ENCODE measurements at regions not wholly inside any gene's neighbourhood (a gene's known extent, or its start where the extent isn't known, plus 50 kb on each side); places are given as distances from the start of the nearest gene placed in this dataset.

DNA sequence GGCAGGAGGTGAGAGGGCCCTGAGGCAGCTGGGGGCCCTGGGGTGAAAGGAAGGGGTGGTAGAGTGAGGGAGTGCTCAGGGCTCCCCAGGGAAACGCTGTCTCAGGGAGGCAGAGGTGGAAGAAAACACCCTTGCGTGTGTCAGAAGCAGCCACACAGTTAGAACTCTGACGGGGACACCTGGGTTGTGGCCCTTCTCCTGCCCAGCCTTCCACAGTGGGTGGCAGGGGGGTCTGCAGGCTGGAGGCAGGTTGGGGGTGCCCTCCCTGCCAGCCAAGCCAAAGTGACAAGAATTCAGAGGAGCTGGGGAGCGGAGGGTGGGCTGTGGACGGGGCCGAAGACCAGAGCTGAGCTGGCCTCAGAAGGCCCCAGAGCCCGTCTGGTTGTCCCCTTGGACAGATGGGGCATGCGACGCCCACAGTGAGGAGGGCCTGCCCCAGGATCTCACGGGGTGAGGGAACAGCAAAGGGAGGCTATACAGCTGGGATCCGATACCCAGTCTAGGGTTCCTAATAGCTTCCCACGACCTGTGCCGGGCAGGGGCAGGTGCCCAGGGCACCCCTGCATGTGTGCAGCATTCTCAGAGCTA is 105.2 kb upstream of the ADRA2C start:
- TF ChIP-seq, protein P1, sequence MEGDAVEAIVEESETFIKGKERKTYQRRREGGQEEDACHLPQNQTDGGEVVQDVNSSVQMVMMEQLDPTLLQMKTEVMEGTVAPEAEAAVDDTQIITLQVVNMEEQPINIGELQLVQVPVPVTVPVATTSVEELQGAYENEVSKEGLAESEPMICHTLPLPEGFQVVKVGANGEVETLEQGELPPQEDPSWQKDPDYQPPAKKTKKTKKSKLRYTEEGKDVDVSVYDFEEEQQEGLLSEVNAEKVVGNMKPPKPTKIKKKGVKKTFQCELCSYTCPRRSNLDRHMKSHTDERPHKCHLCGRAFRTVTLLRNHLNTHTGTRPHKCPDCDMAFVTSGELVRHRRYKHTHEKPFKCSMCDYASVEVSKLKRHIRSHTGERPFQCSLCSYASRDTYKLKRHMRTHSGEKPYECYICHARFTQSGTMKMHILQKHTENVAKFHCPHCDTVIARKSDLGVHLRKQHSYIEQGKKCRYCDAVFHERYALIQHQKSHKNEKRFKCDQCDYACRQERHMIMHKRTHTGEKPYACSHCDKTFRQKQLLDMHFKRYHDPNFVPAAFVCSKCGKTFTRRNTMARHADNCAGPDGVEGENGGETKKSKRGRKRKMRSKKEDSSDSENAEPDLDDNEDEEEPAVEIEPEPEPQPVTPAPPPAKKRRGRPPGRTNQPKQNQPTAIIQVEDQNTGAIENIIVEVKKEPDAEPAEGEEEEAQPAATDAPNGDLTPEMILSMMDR (conservative IDR thresholded peaks at IDR 0.05; ENCODE audit: low read depth, low read length): no peak
- H3K4me3 ChIP-seq (ENCODE audit: low read length): no peak overlapping the region
- DNase-seq (ENCODE audit: low read depth): no peak

DNA sequence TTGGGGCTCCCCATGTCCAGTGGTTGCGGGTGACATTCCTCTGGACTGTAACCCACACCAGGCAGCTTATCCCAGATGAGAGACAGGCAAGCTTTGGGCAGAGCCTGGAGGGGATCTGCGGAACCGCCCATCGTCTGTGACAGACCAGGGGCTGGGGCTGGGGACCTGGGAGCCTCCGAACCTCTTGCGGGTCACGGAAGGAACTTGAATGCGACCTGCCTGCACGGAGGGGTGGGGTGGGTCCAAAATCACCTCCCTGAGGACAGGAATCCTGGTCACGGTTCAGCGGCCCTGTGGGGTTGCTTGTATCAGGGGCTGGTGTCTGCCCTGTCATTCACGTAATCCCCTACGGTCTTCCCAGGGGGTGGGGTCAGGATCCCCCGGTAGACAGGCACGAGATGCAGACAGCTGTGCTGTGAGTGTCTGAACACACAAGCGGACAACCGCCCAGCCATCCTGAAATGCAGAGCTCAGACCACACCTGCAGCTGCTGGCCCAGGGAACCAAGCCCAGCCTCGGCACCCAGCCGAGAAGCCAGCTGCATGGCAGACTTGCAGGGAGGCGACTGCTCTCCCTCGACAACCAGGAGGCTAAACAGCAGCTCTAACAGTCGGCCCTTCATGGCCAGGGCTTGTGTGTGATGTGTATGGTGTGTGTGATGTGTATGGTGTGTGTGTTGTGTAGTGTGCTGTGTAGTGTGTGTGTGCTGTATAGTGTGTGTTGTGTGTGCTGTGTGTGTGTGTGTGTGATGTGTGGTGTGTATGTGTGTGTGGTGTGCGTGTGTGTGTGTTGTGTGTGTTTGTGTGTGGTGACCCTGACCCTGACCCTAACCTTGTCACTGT is 105.9 kb upstream of the ADRA2C start:
- TF ChIP-seq, protein P1 (conservative IDR thresholded peaks at IDR 0.05; ENCODE audit: low read depth, low read length): no peak
- no peak overlapping the region for H3K4me3 ChIP-seq (ENCODE audit: low read length)
- no peak for DNase-seq (ENCODE audit: low read depth)

DNA sequence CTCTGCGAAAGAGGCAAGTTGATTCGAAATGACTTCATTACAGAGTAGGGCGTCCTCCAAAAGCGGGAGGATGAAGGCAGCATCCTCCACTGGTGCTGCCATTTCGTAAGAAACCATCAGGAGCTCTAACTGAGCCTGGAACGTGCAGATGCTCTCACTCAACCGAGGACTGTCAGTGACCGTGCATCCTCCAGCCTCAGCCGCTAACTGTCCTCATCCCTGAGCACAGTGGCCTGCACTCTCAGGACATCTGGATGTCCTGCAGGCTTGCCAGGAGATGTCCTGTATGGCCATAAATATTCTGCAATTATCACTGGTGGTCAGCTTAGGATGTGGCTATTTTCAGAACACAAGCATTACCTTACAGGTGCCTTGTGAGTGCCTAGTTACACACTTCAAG is 107.1 kb upstream of the ADRA2C start:
- no peak for DNase-seq (ENCODE audit: low read depth)
- TF ChIP-seq, protein P1 (conservative IDR thresholded peaks at IDR 0.05; ENCODE audit: low read depth, low read length): no peak
- H3K4me3 ChIP-seq (ENCODE audit: low read length): no peak overlapping the region

DNA sequence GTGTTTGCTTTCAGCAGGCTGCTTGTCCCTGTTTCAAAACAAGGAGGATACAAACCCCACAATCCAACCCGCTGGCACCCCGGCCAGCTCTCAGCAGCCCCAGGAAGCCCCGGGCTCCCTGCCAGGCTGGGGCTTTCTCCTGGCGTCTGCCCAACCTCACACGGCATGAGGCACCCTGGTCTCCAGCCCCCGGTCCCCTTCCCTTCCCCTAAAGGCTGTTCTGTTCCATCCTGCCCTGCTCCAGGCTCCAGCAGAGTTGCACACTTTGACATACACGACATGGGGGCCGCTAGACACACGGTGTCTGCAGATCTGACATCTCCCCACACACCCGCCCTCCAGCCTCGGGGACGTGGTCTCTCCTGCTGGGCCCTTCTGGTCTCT is 107.7 kb upstream of the ADRA2C start:
- H3K4me3 ChIP-seq (ENCODE audit: low read length): no peak overlapping the region
- no peak for DNase-seq (ENCODE audit: low read depth)
- TF ChIP-seq, protein P1 (conservative IDR thresholded peaks at IDR 0.05; ENCODE audit: low read depth, low read length): no peak

DNA sequence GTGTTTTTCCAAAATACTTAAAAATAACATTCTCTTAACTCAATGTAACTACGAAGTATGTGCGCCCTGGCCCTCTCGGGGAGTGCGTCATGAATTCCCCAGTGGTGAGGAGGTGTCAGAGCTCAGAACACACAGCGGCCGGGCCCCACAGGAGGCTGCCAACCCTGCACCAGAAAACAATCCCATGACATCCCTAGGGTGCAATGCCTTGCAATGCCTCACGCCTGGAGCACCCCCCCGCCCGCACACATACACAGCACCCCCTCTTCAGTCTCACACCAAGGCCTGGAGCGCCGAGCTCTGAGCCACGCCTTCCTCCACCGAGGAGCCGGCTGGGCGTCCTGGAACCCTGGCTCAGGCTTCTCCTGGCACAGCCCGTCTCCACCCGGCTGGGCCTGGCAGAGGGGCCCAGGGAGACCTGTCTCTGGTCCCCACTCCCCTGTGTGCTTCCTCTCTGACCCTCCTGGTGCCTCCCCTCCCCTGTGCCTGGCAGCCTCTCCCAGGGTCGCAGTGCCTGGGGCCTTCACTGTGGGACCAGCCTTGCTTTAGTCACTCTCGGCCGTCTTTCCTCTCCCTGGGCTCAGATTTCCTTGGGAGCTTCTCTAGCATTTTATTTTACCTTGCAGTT is 108.2 kb upstream of the ADRA2C start:
- H3K4me3 ChIP-seq (ENCODE audit: low read length): no peak overlapping the region
- TF ChIP-seq, protein P1 (conservative IDR thresholded peaks at IDR 0.05; ENCODE audit: low read depth, low read length): no peak
- no peak for DNase-seq (ENCODE audit: low read depth)

DNA sequence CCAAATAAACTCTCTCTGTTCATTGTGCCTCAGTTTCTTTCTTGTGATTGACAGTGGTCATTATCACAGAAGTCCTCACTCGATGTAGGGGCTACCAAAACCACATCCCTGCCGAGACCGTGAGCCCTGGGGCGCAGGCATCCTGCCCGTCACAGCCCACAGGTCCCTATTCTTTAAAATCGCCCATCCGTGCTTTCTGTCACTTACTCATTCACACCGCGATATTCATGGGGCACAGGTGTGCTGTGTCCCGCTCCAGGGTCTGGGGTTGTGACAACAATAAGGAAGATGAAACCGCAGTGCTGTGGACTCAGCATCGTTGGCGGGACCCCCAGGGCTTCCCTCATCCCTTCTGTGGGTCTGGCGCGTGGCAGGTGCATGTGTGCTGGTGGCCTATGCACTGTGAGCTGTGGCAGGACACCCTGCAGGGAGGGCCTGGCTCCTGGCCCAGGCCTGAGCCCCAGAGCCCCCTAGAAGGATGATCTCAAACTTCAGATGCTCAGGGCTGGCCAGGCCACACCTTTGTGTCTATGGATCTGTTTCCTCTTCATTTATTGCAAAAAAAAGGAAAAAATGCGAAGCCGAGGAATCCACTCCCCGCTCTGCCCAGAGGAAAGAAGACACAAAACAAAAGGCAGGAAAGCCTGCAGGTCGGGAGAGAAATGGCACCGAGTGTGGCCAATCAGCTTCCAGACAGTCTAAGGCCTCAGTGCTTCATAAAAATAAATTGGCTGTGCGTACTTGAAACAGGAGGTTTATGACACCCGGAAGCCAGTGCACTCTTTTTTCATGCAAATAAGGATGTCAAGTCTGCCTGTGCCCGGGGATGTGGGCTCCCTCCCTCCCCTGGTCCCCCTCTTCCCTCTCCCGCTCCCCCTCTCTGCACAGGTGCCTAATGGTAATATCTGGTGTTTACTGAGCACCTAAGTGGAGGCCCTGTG is 109.5 kb upstream of the ADRA2C start:
- TF ChIP-seq, protein P1 (conservative IDR thresholded peaks at IDR 0.05; ENCODE audit: low read depth, low read length): no peak
- no peak for DNase-seq (ENCODE audit: low read depth)

More for the DNA sequence above, 109.5 kb upstream of the ADRA2C start:
- no peak overlapping the region for H3K4me3 ChIP-seq (ENCODE audit: low read length)
